AG04450 (cell line): ENCODE measurements at regions not wholly inside any gene's neighbourhood (a gene's known extent, or its start where the extent isn't known, plus 50 kb on each side); places are given as distances from the start of the nearest gene placed in this dataset.
A peak's percentile ranks its signal among the peaks of the same experiment; 100 is the strongest.

ENCODE experiments used
- CTCF ChIA-PET: fragments of 300-600, 350-600 bp; formaldehyde crosslinking; extraction: SDS; loops from one replicate; lab custom pipeline; 2022; ENCODE audit warnings: antibody characterized with exemption, inconsistent platforms; lab: Charles Lee
- POLR2A ChIA-PET: fragments of 350-600 bp; formaldehyde crosslinking; extraction: SDS; loops from one replicate; lab custom pipeline; 2021; ENCODE audit warnings: antibody characterized with exemption, inconsistent platforms; lab: Yijun Ruan, JAX
- DNase-seq: peaks from one replicate; pipeline ENCODE4 v3.0.0-alpha.2; 2011; ENCODE audit warnings: low read depth, low spot score
- H3K27ac ChIP-seq: one replicate; pipeline ENCODE4 v1.5.1; 2012; ENCODE audit warnings: low read depth, low read length, control low read depth
- H3K27me3 ChIP-seq: one replicate; pipeline ENCODE4 v1.6.0; 2012; ENCODE audit warnings: low read length; ENCODE audit not compliant: control insufficient read depth, insufficient read depth
- H3K4me3 ChIP-seq: 2 replicates; pipeline ENCODE4 v1.5.1; 2011; ENCODE audit warnings: mild to moderate bottlenecking, low read depth, low read length, control low read depth
- H3K9me3 ChIP-seq: 2 replicates; pipeline ENCODE4 v1.5.1; 2012; ENCODE audit warnings: low read length; ENCODE audit not compliant: control insufficient read depth, insufficient read depth
- TF ChIP-seq, protein P1 (sequence below): IDR thresholded peaks from 2 replicates; pipeline ENCODE4 v1.5.1; 2011; ENCODE audit warnings: low read depth, low read length, control low read depth, inconsistent platforms

DNA sequence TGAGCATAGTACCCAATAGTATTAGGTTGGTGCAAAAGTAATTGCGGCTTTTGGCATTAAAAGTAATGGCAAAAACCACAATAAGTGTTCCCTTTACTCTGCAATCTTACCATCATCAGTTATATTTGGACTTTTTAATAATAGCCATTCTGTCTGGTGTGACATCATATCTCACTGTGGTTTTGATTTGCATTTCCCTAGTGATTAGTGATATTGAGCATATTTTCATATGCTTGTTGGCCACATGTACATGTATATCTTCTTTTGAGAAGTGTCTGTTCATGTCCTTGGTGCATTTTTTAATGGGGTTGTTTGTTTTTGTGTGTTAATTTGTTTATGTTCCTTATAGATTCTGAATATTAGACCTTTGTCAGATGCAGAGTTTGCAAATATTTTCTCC lies 289.9 kb downstream of the FAM170A start:
- H3K9me3 ChIP-seq: no peaks in the 10 kb centered on the region
- TF ChIP-seq, protein P1, sequence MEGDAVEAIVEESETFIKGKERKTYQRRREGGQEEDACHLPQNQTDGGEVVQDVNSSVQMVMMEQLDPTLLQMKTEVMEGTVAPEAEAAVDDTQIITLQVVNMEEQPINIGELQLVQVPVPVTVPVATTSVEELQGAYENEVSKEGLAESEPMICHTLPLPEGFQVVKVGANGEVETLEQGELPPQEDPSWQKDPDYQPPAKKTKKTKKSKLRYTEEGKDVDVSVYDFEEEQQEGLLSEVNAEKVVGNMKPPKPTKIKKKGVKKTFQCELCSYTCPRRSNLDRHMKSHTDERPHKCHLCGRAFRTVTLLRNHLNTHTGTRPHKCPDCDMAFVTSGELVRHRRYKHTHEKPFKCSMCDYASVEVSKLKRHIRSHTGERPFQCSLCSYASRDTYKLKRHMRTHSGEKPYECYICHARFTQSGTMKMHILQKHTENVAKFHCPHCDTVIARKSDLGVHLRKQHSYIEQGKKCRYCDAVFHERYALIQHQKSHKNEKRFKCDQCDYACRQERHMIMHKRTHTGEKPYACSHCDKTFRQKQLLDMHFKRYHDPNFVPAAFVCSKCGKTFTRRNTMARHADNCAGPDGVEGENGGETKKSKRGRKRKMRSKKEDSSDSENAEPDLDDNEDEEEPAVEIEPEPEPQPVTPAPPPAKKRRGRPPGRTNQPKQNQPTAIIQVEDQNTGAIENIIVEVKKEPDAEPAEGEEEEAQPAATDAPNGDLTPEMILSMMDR: no peak
- POLR2A ChIA-PET: no interaction called here
- CTCF ChIA-PET: no interaction called here
- H3K27me3 ChIP-seq: no peaks in the 10 kb centered on the region
- no peak for DNase-seq
- no peak overlapping the region for H3K27ac ChIP-seq
- H3K4me3 ChIP-seq: no peak overlapping the region

DNA sequence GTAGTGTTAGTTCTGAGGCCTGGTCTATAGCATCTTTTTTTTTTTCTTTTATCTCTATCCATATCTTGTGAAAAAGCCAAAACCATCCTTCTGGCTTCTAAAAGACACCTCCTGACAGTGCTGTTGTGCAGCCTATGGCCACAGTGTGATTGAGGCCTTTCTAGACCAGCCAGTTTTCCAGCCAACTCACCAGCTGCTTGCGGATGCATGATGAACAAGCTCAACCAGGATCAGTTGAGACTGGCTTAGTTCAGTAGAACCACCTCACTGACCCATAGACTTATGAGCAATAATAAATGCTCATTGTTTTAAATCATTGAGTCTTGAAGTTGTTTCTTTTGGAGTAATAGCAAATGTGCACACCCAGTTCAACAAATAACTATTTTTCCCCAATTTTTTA lies 296.9 kb downstream of the FAM170A start:
- CTCF ChIA-PET: no interaction called here
- H3K27ac ChIP-seq: no peak overlapping the region
- TF ChIP-seq, protein P1: no peak

DNA sequence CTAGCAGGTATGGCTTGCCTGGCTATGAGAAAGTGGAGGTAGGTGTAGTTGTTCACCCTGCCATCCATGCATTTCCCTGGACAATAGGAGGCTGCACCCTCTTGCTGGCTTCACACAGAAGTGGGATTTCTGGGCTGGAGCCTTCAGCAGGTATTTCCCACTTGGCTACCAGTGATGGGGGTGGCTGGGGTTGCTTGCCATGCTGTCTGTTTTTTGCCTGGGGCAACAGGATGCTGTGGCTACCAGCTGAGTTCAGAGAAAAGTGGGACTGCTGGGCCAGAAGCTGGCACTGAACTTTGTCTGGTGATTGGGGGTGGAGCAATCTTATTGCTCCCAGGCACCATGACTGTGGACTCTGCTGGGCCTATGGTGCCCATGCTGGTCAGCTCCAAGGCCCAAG lies 299.6 kb downstream of the FAM170A start:
- Histone ChIP-seq H3K27ac (no peak overlapping the region), H3K4me3 (no peak overlapping the region), H3K27me3 (no peaks in the 10 kb centered on the region), H3K9me3 (no peaks in the 10 kb centered on the region)
- TF ChIP-seq, protein P1: no peak
- ChIA-PET POLR2A (no interaction called here), CTCF (interaction anchor here (0.6 kb wide), 1 partner anchor 115 kb away, joined by 4 read pairs; no protein-coding TSS in a partner anchor)
- no peak for DNase-seq

More for the DNA sequence above, 296.9 kb downstream of the FAM170A start:
- Histone ChIP-seq H3K27me3 (no peaks in the 10 kb centered on the region), H3K9me3 (no peaks in the 10 kb centered on the region), H3K4me3 (no peak overlapping the region)
- no peak for DNase-seq
- POLR2A ChIA-PET: no interaction called here

DNA sequence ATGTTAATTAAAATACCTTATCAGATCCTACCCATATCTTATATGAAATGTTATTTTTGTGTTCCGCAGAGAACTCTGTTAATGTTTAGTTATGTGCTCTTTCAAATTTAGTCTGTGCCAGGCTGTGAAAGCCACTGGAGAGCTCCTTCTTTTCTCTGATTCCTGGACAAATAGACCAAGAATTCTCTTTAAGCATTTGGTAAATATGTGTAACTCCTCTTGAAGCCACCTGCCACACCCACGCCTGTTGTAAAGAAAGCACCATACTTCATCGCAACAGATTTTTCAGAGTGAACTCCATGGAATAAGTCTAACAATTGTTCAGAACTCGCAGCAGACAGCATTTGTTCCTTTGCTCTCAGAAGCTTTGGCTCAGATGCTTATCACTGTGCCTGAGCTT lies 301.1 kb downstream of the FAM170A start:
- H3K27ac ChIP-seq: no peak overlapping the region
- TF ChIP-seq, protein P1: no peak
- no peaks in the 10 kb centered on the region for H3K27me3 ChIP-seq
- H3K4me3 ChIP-seq: no peak overlapping the region
- no peak for DNase-seq
- no peaks in the 10 kb centered on the region for H3K9me3 ChIP-seq
- ChIA-PET POLR2A (no interaction called here), CTCF (no interaction called here)

DNA sequence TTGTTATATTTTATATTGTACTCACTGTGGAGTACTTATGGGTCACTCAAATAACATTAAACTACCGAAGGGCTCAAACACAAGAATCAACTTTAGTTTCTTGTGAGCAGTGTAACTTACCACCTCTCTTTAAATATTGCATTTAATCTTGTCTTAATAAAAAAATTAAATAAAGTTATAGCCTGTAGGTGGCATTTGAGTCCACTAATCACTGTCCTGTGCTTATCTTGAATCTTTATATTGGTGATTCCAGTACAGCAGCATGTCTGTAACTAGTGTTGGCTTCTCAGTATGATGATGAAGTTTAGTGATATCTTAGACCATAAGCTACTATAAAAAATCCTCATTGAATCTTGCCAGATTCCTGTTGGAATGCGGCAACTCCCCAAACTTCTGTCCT lies 313.8 kb downstream of the FAM170A start:
- Histone ChIP-seq H3K27me3 (no peaks in the 10 kb centered on the region), H3K4me3 (no peak overlapping the region), H3K27ac (no peak overlapping the region), H3K9me3 (no peaks in the 10 kb centered on the region)
- no peak for DNase-seq
- TF ChIP-seq, protein P1: peak; percentile 35
- CTCF ChIA-PET: interaction anchor here (0.6 to 1.9 kb wide), 5 partner anchors 9 to 1663 kb away, joined by 3 to 7 read pairs (median 4); no protein-coding TSS in a partner anchor
- POLR2A ChIA-PET: no interaction called here
